ENCODE measurements at regions not wholly inside any gene's neighbourhood (a gene's known extent, or its start where the extent isn't known, plus 50 kb on each side); places are given as distances from the start of the nearest gene placed in this dataset.
"Not testable (repeated sequence)": the region's sequence is repeated elsewhere in the genome, so short reads cannot be mapped to it uniquely, and the experiment has no call there.

GRCh38 chr5:119299242-119299614 is 56.6 kb upstream of the TNFAIP8 start:
- not testable (repeated sequence) for DNase-seq

- DNase-seq, result not testable (repeated sequence)
Observed at GRCh38 chr5:119299615-119300310, 56.1 kb upstream of the TNFAIP8 start.

GRCh38 chr5:119300311-119300670 is 55.5 kb upstream of the TNFAIP8 start:
- no peak for DNase-seq

- no peak for DNase-seq
Observed at GRCh38 chr5:119301210-119301609, 54.6 kb upstream of the TNFAIP8 start.

- no peak for DNase-seq
Observed at GRCh38 chr5:119301906-119302305, 53.9 kb upstream of the TNFAIP8 start.

- no peak for DNase-seq
Observed at GRCh38 chr5:119302449-119302848, 53.4 kb upstream of the TNFAIP8 start.

- DNase-seq, result peak; percentile 43
Observed at GRCh38 chr5:119302916-119303897, 52.6 kb upstream of the TNFAIP8 start.

- DNase-seq, result no peak
Observed at GRCh38 chr5:119304439-119305211, 51.2 kb upstream of the TNFAIP8 start.

Measured in femur (tissue), 1 donor.